ENCODE measurements at regions not wholly inside any gene's neighbourhood (a gene's known extent, or its start where the extent isn't known, plus 50 kb on each side); places are given as distances from the start of the nearest gene placed in this dataset.

DNA sequence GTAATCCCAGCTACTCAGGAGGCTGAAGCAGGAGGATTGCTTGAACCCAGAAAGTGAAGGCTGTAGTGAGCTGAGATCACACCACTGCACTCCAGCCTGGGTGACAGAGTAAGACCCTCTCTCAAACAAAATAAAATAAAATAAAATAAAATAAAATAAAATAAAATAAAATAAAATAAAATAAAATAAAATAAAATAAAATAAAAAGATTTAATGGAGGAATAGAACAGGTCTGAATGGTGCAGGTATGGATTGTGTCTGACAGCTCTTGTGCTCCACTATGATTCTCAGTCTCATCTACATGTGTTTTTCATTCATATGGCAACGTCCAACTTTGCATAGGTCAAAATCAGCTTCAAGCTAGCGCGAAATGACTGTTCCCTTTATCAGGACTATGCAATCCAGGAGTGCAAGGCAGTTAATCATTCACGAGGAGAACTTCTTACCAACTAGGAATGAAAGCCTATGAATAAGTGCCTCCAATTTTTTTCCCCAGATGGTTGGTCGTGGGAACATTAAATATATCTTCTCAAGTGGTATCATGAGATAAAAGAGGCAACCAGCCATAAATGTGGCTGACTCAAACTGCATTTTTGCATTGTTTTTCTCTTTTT, 1392.3 kb upstream of the CDH9 start:
- Mint-ChIP-seq H3K27ac (ENCODE audit: unreplicated experiment) (no peak overlapping the region), H3K4me3 (ENCODE audit: unreplicated experiment) (no peak overlapping the region), H3K36me3 (ENCODE audit: low read depth) (no peaks in the 10 kb centered on the region), H3K27me3 (ENCODE audit: low read depth) (peaks cover 17% of the 10 kb centered on the region), H3K9me3 (ENCODE audit: low read depth) (no peaks in the 10 kb centered on the region), H3K4me1 (ENCODE audit: low read depth) (no peaks in the 10 kb centered on the region)
- TF ChIP-seq, protein P1, sequence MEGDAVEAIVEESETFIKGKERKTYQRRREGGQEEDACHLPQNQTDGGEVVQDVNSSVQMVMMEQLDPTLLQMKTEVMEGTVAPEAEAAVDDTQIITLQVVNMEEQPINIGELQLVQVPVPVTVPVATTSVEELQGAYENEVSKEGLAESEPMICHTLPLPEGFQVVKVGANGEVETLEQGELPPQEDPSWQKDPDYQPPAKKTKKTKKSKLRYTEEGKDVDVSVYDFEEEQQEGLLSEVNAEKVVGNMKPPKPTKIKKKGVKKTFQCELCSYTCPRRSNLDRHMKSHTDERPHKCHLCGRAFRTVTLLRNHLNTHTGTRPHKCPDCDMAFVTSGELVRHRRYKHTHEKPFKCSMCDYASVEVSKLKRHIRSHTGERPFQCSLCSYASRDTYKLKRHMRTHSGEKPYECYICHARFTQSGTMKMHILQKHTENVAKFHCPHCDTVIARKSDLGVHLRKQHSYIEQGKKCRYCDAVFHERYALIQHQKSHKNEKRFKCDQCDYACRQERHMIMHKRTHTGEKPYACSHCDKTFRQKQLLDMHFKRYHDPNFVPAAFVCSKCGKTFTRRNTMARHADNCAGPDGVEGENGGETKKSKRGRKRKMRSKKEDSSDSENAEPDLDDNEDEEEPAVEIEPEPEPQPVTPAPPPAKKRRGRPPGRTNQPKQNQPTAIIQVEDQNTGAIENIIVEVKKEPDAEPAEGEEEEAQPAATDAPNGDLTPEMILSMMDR (IDR thresholded peaks at IDR 0.05), result no peak
- DNase-seq (ENCODE audit: low spot score), result no peak

- peaks cover 8% of the 10 kb centered on the region for H3K9me3 Mint-ChIP-seq (ENCODE audit: low read depth)
- TF ChIP-seq, protein P1 (IDR thresholded peaks at IDR 0.05), result no peak
- no peaks in the 10 kb centered on the region for H3K4me1 Mint-ChIP-seq (ENCODE audit: low read depth)
- no peak overlapping the region for H3K27ac Mint-ChIP-seq (ENCODE audit: unreplicated experiment)
- peaks cover 6% of the 10 kb centered on the region for H3K27me3 Mint-ChIP-seq (ENCODE audit: low read depth)
- DNase-seq (ENCODE audit: low spot score), result no peak
- no peak overlapping the region for H3K4me3 Mint-ChIP-seq (ENCODE audit: unreplicated experiment)
- H3K36me3 Mint-ChIP-seq (ENCODE audit: low read depth), result no peaks in the 10 kb centered on the region
These were observed 1382.8 kb upstream of the CDH9 start for GRCh38 chr5:28421141-28421540.

DNA sequence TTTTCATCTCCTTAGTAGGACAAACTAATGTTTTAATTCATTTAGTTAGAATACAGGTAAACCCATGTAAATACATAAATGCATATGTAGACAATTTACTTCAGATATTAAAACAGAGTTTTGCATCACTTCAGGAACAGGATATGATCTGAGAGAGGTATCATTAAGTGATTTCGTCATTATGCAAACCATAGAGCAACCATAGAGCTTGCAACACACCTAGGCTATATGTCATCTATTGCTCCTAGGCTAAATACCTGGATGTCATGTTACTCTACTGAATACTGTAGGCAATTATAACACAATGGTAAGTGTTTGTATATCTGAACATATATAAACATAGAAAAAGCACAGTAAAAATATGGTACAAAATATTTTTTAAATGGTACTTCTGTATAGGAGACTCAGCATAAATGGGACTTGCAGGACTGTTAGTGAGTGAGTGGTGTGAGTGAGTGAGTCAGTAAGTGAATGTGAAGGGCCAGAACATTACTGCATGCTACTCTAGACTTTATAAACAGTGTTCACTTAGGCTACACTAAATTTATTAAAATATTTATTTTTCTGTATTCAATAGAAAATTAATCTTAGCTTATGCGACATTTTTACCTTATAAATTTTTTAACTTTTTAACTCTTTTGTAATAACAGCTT, 1377.5 kb upstream of the CDH9 start:
- Mint-ChIP-seq H3K36me3 (ENCODE audit: low read depth) (no peaks in the 10 kb centered on the region), H3K27ac (ENCODE audit: unreplicated experiment) (no peak overlapping the region), H3K4me3 (ENCODE audit: unreplicated experiment) (no peak overlapping the region), H3K9me3 (ENCODE audit: low read depth) (peaks cover 5% of the 10 kb centered on the region), H3K4me1 (ENCODE audit: low read depth) (no peaks in the 10 kb centered on the region), H3K27me3 (ENCODE audit: low read depth) (peaks cover 4% of the 10 kb centered on the region)
- TF ChIP-seq, protein P1 (IDR thresholded peaks at IDR 0.05), result no peak
- DNase-seq (ENCODE audit: low spot score), result no peak

GRCh38 chr5:28414619-28415018, 1376.2 kb upstream of the CDH9 start:
- Mint-ChIP-seq H3K9me3 (ENCODE audit: low read depth) (peaks cover 5% of the 10 kb centered on the region), H3K27me3 (ENCODE audit: low read depth) (peaks cover 4% of the 10 kb centered on the region), H3K4me3 (ENCODE audit: unreplicated experiment) (no peak overlapping the region), H3K4me1 (ENCODE audit: low read depth) (no peaks in the 10 kb centered on the region), H3K27ac (ENCODE audit: unreplicated experiment) (no peak overlapping the region), H3K36me3 (ENCODE audit: low read depth) (no peaks in the 10 kb centered on the region)
- DNase-seq (ENCODE audit: low spot score), result no peak
- TF ChIP-seq, protein P1 (IDR thresholded peaks at IDR 0.05), result no peak

GRCh38 chr5:28408651-28409050, 1370.3 kb upstream of the CDH9 start:
- TF ChIP-seq, protein P1 (IDR thresholded peaks at IDR 0.05), result no peak
- Mint-ChIP-seq H3K9me3 (ENCODE audit: low read depth) (no peaks in the 10 kb centered on the region), H3K4me3 (ENCODE audit: unreplicated experiment) (no peak overlapping the region), H3K36me3 (ENCODE audit: low read depth) (no peaks in the 10 kb centered on the region), H3K4me1 (ENCODE audit: low read depth) (peaks cover 13% of the 10 kb centered on the region), H3K27me3 (ENCODE audit: low read depth) (no peaks in the 10 kb centered on the region), H3K27ac (ENCODE audit: unreplicated experiment) (peak overlapping the region; percentile 68)
- no peak for DNase-seq (ENCODE audit: low spot score)
